HG03196 (cell line): ENCODE measurements at regions not wholly inside any gene's neighbourhood (a gene's known extent, or its start where the extent isn't known, plus 50 kb on each side); places are given as distances from the start of the nearest gene placed in this dataset.

Experiments used
- ATAC-seq: cut with Tn5 transposase; IDR thresholded peaks from one replicate; pipeline ENCODE4 v1.9.1; 2021; ENCODE audit not compliant: unreplicated experiment

GRCh38 chr21:38652396-38652795, 153.3 kb upstream of the ETS2 start:
- no peak for ATAC-seq

- ATAC-seq: no peak
Measured at GRCh38 chr21:38654580-38654979, 151.1 kb upstream of the ETS2 start.

- no peak for ATAC-seq
Measured at GRCh38 chr21:38658511-38658910, 147.2 kb upstream of the ETS2 start.

- no peak for ATAC-seq
Measured at GRCh38 chr21:38659936-38660332, 145.8 kb upstream of the ETS2 start.

GRCh38 chr21:38660333-38661196, 145.2 kb upstream of the ETS2 start:
- ATAC-seq: no peak

- ATAC-seq: no peak
Measured at GRCh38 chr21:38661197-38661871, 144.4 kb upstream of the ETS2 start.

- no peak for ATAC-seq
Measured at GRCh38 chr21:38661889-38662568, 143.7 kb upstream of the ETS2 start.

GRCh38 chr21:38663282-38663681, 142.4 kb upstream of the ETS2 start:
- no peak for ATAC-seq

GRCh38 chr21:38664315-38664714, 141.4 kb upstream of the ETS2 start:
- ATAC-seq: no peak

- ATAC-seq: no peak
Measured at GRCh38 chr21:38664841-38665240, 140.9 kb upstream of the ETS2 start.

- ATAC-seq: no peak
Measured at GRCh38 chr21:38667291-38667870, 138.3 kb upstream of the ETS2 start.

GRCh38 chr21:38668067-38668466, 137.7 kb upstream of the ETS2 start:
- ATAC-seq: no peak

- ATAC-seq: no peak
Measured at GRCh38 chr21:38668541-38668940, 137.2 kb upstream of the ETS2 start.

- no peak for ATAC-seq
Measured at GRCh38 chr21:38669186-38669585, 136.5 kb upstream of the ETS2 start.

GRCh38 chr21:38670861-38671260, 134.9 kb upstream of the ETS2 start:
- no peak for ATAC-seq

GRCh38 chr21:38671773-38672172, 134.0 kb upstream of the ETS2 start:
- no peak for ATAC-seq

GRCh38 chr21:38675182-38675824, 130.4 kb upstream of the ETS2 start:
- ATAC-seq: no peak

GRCh38 chr21:38678827-38679226, 126.9 kb upstream of the ETS2 start:
- ATAC-seq: no peak

GRCh38 chr21:38679534-38679933, 126.2 kb upstream of the ETS2 start:
- peak; percentile 65 for ATAC-seq

GRCh38 chr21:38680401-38680800, 125.3 kb upstream of the ETS2 start:
- no peak for ATAC-seq

- no peak for ATAC-seq
Measured at GRCh38 chr21:38683222-38683621, 122.5 kb upstream of the ETS2 start.
